Esophagus (tissue), 2 donors: ENCODE measurements at regions not wholly inside any gene's neighbourhood (a gene's known extent, or its start where the extent isn't known, plus 50 kb on each side); places are given as distances from the start of the nearest gene placed in this dataset.
A peak's percentile ranks its signal among the peaks of the same experiment; 100 is the strongest.
"Not testable (repeated sequence)": the region's sequence is repeated elsewhere in the genome, so short reads cannot be mapped to it uniquely, and the experiment has no call there.

Experiments used
- H3K27ac ChIP-seq, 2 donors: one replicate each; pipeline ENCODE4 v1.5.1; 2013; ENCODE audit warnings: low read depth in 2 of 2, mild to moderate bottlenecking in 2 of 2, inconsistent platforms in 1 of 2, low read length in 1 of 2, moderate library complexity in 1 of 2
- H3K27me3 ChIP-seq, 2 donors: one replicate each; pipeline ENCODE4 v1.6.1; 2013; ENCODE audit warnings: low read length in 2 of 2, control low read depth in 1 of 2, mild to moderate bottlenecking in 1 of 2; ENCODE audit not compliant: insufficient read depth in 2 of 2, control insufficient read depth in 1 of 2
- H3K36me3 ChIP-seq, 2 donors: one replicate each; pipeline ENCODE4 v1.6.1; 2013; ENCODE audit warnings: low read length in 1 of 2; ENCODE audit not compliant: control insufficient read depth in 2 of 2, insufficient read depth in 2 of 2
- H3K4me1 ChIP-seq, 2 donors: one replicate each; pipeline ENCODE4 v1.6.1; 2013; ENCODE audit warnings: low read length in 1 of 2; ENCODE audit not compliant: control insufficient read depth in 2 of 2, insufficient read depth in 2 of 2
- H3K4me3 ChIP-seq, 2 donors: one replicate each; pipeline ENCODE4 v1.5.1; 2013; ENCODE audit warnings: low read length in 2 of 2, mild to moderate bottlenecking in 2 of 2, low read depth in 1 of 2, moderate library complexity in 1 of 2
- H3K9me3 ChIP-seq, 2 donors: one replicate each; pipeline ENCODE4 v1.6.1; 2013; ENCODE audit warnings: mild to moderate bottlenecking in 2 of 2, low read depth in 1 of 2, low read length in 1 of 2, moderate library complexity in 1 of 2; ENCODE audit not compliant: control insufficient read depth in 2 of 2, insufficient read depth in 1 of 2
- WGBS, 2 donors: extraction: QIAGEN DNeasy Blood & Tissue Kit; methylation state at CpG; one replicate each; pipeline ENCODE4 v1.1.7; 2013; 5-methylcytosine and 5-hydroxymethylcytosine counted together
- donor health status: healthy with polysubstance abuse.
- donor health status: Bipolar disorder and iron deficiency.

DNA sequence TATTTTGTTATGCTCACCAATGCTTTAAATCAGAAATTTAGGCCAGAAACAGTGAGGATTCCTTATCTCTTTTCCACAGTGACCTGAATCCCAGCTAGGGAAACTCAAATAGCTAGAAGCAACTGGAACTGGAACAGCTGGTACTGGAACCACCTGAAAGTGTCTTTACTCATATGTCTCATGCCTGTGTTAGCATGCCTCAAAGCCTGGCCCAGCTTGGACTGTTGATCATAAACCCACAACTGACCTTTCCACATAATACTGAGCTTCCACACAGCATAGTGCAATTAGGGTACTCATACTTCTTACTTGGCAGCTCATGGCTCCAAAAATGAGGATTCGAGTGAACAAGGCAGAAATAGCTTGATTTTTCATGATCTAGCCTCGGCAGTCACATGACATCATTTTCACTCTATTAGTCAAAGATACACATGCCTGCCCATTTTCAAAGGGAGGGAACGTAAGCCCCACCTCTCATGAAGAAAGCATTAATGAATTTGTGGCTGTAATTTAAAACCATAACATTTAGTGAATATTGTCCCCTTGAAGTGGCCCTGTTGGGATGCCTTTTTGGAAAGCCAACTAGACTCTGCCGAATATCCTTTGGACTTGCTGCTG lies 80.8 kb upstream of the ACSL1 start:
- no peak overlapping the region for H3K27ac ChIP-seq
- H3K4me1 ChIP-seq: peaks cover 0 to 2% of the 10 kb centered on the region in 2 donors
- H3K27me3 ChIP-seq: no peaks in the 10 kb centered on the region
- WGBS, 2 donors: 75 to 76% methylated on average over 4 of the region's 4 CpGs
- no peaks in the 10 kb centered on the region for H3K9me3 ChIP-seq
- no peaks in the 10 kb centered on the region for H3K36me3 ChIP-seq
- no peak overlapping the region for H3K4me3 ChIP-seq

DNA sequence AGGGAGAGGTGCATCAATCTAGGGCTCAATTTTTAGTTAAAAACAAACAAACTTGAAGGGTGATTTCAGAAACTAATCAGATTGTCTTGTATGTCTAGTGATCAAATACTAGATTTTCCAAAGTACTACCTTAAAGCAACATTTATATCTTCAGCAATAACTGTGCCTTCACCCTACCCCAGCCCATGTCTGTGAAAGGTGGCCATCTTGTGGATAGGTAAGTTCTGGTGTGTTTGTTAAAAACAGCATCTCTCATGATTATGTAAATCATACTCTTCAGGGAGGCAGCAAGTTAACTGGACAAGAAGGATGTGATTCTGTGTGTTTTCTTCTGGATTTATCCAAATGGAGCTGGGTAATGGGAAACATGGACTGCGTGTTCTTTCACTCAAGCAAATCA lies 81.4 kb upstream of the ACSL1 start:
- 82 to 92% methylated on average over 1 of the region's 1 CpG for whole genome bisulfite sequencing, 2 donors
- H3K36me3 ChIP-seq: no peaks in the 10 kb centered on the region
- no peak overlapping the region for H3K27ac ChIP-seq
- H3K4me1 ChIP-seq: peaks cover 0 to 2% of the 10 kb centered on the region in 2 donors
- H3K9me3 ChIP-seq: no peaks in the 10 kb centered on the region
- no peak overlapping the region for H3K4me3 ChIP-seq
- no peaks in the 10 kb centered on the region for H3K27me3 ChIP-seq

DNA sequence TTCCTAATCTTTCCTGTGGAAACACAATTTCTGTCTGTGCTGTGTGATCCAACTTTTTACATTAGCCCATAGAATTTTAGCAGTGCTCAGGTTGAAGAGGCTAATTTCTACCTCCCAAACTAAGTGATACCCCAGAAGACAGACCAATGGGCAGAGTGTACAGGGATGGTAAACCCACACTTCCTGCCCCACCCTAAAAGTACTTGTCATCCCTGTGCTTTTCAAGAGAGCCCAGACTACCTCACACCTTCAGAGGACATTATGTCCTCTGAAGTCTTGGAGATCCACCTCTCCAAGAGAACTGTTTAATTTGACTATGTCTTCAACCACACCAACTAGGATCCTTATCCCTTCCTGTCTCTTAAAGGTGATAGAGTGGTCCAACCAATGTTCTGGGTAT lies 82.0 kb upstream of the ACSL1 start:
- Histone ChIP-seq H3K36me3 (no peaks in the 10 kb centered on the region), H3K27ac (no peak overlapping the region), H3K27me3 (no peaks in the 10 kb centered on the region), H3K4me3 (no peak overlapping the region), H3K4me1 (peaks cover 0 to 2% of the 10 kb centered on the region in 2 donors), H3K9me3 (peaks cover 0 to 5% of the 10 kb centered on the region in 2 donors)

GRCh38 chr4:184911310-184911709 lies 85.5 kb upstream of the ACSL1 start:
- H3K4me1 ChIP-seq: peaks cover 0 to 2% of the 10 kb centered on the region in 2 donors
- no peaks in the 10 kb centered on the region for H3K27me3 ChIP-seq
- peaks cover 0 to 9% of the 10 kb centered on the region in 2 donors for H3K9me3 ChIP-seq
- peak overlapping the region; percentile 41 to 79 for H3K27ac ChIP-seq
- WGBS, 2 donors: 25 to 35% methylated on average over 3 of the region's 3 CpGs
- H3K4me3 ChIP-seq: no peak overlapping the region
- H3K36me3 ChIP-seq: no peaks in the 10 kb centered on the region

DNA sequence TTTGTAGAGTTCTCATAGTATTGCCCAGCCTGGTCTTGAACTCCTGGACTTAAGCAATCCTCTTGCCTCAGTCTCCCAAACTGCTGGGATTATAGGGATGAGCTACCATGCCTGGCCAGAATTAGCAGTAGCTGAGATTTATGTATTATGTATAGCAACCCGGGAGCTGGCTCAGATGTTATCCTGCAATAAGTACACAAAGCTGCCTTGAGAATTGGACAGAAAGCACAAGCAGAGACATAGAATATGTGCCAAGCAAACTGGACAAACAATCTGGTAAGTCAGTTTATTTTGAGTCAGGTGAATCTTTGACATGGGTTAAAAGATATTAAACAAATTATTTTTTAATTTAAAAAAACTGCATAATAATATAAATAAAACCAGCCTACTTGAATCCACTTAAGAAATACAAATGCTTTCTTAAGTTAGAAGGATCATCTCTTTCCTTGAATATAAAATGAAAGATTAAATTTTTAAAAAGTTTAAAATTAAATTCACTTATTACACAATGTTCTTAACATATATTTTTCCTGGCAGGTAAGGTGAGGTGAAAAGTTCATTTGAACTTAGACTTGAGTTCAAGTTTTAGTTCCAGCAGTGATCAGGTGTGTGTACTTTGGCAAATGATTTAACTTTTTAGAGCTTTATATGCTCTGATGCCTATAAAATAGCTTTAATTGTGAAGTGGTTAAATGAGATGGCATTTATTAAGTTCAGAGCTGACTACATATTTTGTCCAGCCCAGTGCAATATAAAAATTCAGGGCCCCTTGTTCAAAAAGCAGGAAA lies 87.8 kb upstream of the ACSL1 start:
- 53 to 76% methylated on average over 1 of the region's 1 CpG for WGBS, 2 donors
- Histone ChIP-seq H3K4me1 (peaks cover 0 to 2% of the 10 kb centered on the region in 2 donors), H3K36me3 (no peaks in the 10 kb centered on the region), H3K9me3 (peaks cover 0 to 9% of the 10 kb centered on the region in 2 donors), H3K27ac (peak overlapping the region in 1 of 2 donors; percentile 17), H3K27me3 (no peaks in the 10 kb centered on the region), H3K4me3 (no peak overlapping the region)

GRCh38 chr4:184918799-184919198 lies 93.0 kb upstream of the ACSL1 start:
- WGBS, 2 donors: 76 to 81% methylated on average over 3 of the region's 3 CpGs
- not testable (repeated sequence) for H3K4me3 ChIP-seq, H3K36me3 ChIP-seq, H3K4me1 ChIP-seq, H3K27me3 ChIP-seq, H3K9me3 ChIP-seq, H3K27ac ChIP-seq

- peaks cover 0 to 2% of the 10 kb centered on the region in 2 donors for H3K9me3 ChIP-seq
- no peak overlapping the region for H3K27ac ChIP-seq
- no peaks in the 10 kb centered on the region for H3K27me3 ChIP-seq
- H3K36me3 ChIP-seq: no peaks in the 10 kb centered on the region
- no peak overlapping the region for H3K4me3 ChIP-seq
- 86 to 93% methylated on average over 4 of the region's 4 CpGs for WGBS, 2 donors
- H3K4me1 ChIP-seq: no peaks in the 10 kb centered on the region
Measured at GRCh38 chr4:184921456-184921855, 95.7 kb upstream of the ACSL1 start.

DNA sequence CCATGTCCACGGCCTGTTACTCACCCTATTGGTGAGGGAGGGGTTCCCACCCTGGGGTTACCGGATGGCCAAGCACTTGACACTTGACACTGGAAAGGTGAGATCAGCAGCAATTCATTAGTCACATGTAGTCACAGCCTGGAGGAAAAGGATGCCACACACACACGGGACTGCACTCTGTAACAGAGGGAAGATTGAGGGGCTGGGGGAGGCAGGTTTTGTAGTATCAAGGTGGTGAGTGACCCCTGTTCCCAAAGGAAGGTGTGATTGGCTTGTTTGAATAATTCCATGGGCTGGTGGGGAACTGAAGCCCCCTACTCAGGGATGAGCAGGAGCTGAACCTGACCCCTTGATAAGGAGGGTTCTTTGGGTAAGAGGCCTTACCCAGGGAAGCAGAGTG lies 96.0 kb upstream of the HELT start:
- H3K36me3 ChIP-seq: no peaks in the 10 kb centered on the region
- 88 to 93% methylated on average over 3 of the region's 3 CpGs for WGBS, 2 donors
- no peak overlapping the region for H3K27ac ChIP-seq
- no peaks in the 10 kb centered on the region for H3K27me3 ChIP-seq
- H3K9me3 ChIP-seq: peaks cover 0 to 2% of the 10 kb centered on the region in 2 donors
- no peaks in the 10 kb centered on the region for H3K4me1 ChIP-seq
- no peak overlapping the region for H3K4me3 ChIP-seq

DNA sequence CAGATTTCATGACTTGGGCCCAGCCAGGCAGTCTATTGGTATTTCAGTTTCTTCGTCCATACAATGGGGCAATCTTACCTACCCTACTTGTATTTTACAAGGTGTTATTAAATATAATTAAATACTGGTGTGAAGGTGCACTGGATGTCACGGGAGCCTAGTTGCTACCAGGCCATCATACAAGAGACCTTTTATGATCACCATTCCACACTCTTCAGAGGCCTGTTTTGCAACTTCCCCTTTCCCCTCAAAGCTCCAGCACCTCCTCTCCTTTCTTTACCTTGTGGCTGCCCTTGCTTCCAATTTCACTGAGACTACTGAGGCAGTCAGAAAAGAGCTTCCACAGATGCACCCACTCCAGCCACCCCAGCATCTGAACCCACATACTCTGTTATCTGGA lies 93.8 kb upstream of the HELT start:
- Histone ChIP-seq H3K27ac (no peak overlapping the region), H3K4me1 (no peaks in the 10 kb centered on the region), H3K4me3 (no peak overlapping the region), H3K27me3 (no peaks in the 10 kb centered on the region), H3K9me3 (peaks cover 0 to 2% of the 10 kb centered on the region in 2 donors), H3K36me3 (no peaks in the 10 kb centered on the region)
- WGBS, 2 donors: 89 to 93% methylated on average over 2 of the region's 2 CpGs

DNA sequence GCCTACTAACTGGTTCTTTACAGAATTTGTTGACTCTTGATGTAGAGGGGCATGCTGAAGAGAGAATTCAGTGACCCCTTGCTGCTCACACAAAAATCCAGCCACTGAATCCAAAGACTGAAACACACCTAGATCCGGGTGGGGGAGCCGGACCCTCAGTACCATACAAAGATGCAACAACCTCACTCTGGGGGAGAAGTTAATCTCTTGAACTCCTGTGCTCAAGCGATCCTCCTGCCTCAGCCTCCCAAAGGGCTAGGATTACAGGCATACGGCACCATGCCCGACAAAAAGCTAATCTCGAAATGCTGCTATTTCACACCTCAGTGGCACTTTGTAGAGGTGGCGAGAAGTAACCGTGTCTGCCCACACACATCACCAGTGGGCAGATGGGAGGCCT lies 88.8 kb upstream of the HELT start:
- Histone ChIP-seq H3K27ac (no peak overlapping the region), H3K36me3 (no peaks in the 10 kb centered on the region)
- 95 to 98% methylated on average over 8 of the region's 8 CpGs for WGBS, 2 donors

More for the DNA sequence above, 88.8 kb upstream of the HELT start:
- Histone ChIP-seq H3K4me3 (no peak overlapping the region), H3K27me3 (no peaks in the 10 kb centered on the region), H3K4me1 (no peaks in the 10 kb centered on the region), H3K9me3 (no peaks in the 10 kb centered on the region)
